ENCODE measurements at regions not wholly inside any gene's neighbourhood (a gene's known extent, or its start where the extent isn't known, plus 50 kb on each side); places are given as distances from the start of the nearest gene placed in this dataset.

DNA sequence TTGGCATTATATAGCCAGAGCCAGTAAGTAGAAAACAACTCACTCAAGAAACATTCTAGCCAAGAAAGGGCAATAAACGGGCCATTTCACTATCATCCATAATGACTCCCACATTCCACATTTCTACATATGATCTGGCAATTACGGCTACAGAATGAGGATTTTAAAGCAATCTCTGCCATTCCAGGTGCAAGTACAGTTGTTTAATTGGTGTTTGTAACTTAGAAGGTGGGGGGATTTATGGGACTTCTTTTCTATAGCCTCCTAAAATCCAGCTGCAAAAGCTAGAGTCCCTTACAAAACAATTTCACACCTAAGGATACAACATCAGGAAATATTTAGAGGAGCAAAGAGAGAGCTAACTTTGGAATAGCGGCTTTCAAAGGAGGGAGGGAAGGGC is 295.4 kb upstream of the RORA start:
- H3K4me1 Mint-ChIP-seq: peaks cover 24% of the 10 kb centered on the region
- TF ChIP-seq, protein P1, sequence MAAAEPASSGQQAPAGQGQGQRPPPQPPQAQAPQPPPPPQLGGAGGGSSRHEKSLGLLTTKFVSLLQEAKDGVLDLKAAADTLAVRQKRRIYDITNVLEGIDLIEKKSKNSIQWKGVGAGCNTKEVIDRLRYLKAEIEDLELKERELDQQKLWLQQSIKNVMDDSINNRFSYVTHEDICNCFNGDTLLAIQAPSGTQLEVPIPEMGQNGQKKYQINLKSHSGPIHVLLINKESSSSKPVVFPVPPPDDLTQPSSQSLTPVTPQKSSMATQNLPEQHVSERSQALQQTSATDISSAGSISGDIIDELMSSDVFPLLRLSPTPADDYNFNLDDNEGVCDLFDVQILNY (CRISPR knock-in tag; IDR thresholded peaks at IDR 0.05): no peak
- TF ChIP-seq ESRRA (CRISPR knock-in tag; IDR thresholded peaks at IDR 0.05; ENCODE audit: borderline replicate concordance): no peak
- TF ChIP-seq, protein P2, sequence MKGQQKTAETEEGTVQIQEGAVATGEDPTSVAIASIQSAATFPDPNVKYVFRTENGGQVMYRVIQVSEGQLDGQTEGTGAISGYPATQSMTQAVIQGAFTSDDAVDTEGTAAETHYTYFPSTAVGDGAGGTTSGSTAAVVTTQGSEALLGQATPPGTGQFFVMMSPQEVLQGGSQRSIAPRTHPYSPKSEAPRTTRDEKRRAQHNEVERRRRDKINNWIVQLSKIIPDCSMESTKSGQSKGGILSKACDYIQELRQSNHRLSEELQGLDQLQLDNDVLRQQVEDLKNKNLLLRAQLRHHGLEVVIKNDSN (CRISPR knock-in tag; IDR thresholded peaks at IDR 0.05): no peak
- no peak for TF ChIP-seq SMAD3 (CRISPR knock-in tag; IDR thresholded peaks at IDR 0.05; ENCODE audit: borderline replicate concordance)
- TF ChIP-seq, protein P3, sequence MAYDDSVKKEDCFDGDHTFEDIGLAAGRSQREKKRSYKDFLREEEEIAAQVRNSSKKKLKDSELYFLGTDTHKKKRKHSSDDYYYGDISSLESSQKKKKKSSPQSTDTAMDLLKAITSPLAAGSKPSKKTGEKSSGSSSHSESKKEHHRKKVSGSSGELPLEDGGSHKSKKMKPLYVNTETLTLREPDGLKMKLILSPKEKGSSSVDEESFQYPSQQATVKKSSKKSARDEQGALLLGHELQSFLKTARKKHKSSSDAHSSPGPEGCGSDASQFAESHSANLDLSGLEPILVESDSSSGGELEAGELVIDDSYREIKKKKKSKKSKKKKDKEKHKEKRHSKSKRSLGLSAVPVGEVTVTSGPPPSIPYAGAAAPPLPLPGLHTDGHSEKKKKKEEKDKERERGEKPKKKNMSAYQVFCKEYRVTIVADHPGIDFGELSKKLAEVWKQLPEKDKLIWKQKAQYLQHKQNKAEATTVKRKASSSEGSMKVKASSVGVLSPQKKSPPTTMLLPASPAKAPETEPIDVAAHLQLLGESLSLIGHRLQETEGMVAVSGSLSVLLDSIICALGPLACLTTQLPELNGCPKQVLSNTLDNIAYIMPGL (CRISPR knock-in tag; IDR thresholded peaks at IDR 0.05): no peak
- no peak for TF ChIP-seq JAZF1 (CRISPR knock-in tag; IDR thresholded peaks at IDR 0.05)
- TF ChIP-seq, protein P4, sequence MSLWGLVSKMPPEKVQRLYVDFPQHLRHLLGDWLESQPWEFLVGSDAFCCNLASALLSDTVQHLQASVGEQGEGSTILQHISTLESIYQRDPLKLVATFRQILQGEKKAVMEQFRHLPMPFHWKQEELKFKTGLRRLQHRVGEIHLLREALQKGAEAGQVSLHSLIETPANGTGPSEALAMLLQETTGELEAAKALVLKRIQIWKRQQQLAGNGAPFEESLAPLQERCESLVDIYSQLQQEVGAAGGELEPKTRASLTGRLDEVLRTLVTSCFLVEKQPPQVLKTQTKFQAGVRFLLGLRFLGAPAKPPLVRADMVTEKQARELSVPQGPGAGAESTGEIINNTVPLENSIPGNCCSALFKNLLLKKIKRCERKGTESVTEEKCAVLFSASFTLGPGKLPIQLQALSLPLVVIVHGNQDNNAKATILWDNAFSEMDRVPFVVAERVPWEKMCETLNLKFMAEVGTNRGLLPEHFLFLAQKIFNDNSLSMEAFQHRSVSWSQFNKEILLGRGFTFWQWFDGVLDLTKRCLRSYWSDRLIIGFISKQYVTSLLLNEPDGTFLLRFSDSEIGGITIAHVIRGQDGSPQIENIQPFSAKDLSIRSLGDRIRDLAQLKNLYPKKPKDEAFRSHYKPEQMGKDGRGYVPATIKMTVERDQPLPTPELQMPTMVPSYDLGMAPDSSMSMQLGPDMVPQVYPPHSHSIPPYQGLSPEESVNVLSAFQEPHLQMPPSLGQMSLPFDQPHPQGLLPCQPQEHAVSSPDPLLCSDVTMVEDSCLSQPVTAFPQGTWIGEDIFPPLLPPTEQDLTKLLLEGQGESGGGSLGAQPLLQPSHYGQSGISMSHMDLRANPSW (CRISPR knock-in tag; conservative IDR thresholded peaks at IDR 0.05; ENCODE audit: low read depth): no peak
- no peak for TF ChIP-seq CBFB (CRISPR knock-in tag; IDR thresholded peaks at IDR 0.05; ENCODE audit: low read depth)
- TF ChIP-seq, protein P5, sequence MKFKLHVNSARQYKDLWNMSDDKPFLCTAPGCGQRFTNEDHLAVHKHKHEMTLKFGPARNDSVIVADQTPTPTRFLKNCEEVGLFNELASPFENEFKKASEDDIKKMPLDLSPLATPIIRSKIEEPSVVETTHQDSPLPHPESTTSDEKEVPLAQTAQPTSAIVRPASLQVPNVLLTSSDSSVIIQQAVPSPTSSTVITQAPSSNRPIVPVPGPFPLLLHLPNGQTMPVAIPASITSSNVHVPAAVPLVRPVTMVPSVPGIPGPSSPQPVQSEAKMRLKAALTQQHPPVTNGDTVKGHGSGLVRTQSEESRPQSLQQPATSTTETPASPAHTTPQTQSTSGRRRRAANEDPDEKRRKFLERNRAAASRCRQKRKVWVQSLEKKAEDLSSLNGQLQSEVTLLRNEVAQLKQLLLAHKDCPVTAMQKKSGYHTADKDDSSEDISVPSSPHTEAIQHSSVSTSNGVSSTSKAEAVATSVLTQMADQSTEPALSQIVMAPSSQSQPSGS (CRISPR knock-in tag; IDR thresholded peaks at IDR 0.05; ENCODE audit: borderline replicate concordance, low read depth): no peak
- TF ChIP-seq ZNF232 (CRISPR knock-in tag; IDR thresholded peaks at IDR 0.05): no peak
- TF ChIP-seq, protein P6, sequence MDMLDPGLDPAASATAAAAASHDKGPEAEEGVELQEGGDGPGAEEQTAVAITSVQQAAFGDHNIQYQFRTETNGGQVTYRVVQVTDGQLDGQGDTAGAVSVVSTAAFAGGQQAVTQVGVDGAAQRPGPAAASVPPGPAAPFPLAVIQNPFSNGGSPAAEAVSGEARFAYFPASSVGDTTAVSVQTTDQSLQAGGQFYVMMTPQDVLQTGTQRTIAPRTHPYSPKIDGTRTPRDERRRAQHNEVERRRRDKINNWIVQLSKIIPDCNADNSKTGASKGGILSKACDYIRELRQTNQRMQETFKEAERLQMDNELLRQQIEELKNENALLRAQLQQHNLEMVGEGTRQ (CRISPR knock-in tag; IDR thresholded peaks at IDR 0.05): no peak
- no peak overlapping the region for H3K4me3 Mint-ChIP-seq
- no peaks in the 10 kb centered on the region for H3K27me3 Mint-ChIP-seq (ENCODE audit: low read depth)
- H3K9me3 Mint-ChIP-seq: no peaks in the 10 kb centered on the region
- no peaks in the 10 kb centered on the region for H3K36me3 Mint-ChIP-seq
- DNase-seq (ENCODE audit: low spot score): no peak
- ChIA-PET POLR2A (no interaction called here), CTCF (interaction anchor here (1.5 kb wide), 1 partner anchor 310 kb away, joined by 3 read pairs; no protein-coding TSS in a partner anchor)
- ATAC-seq: no peak
- H3K27ac Mint-ChIP-seq: no peak overlapping the region

DNA sequence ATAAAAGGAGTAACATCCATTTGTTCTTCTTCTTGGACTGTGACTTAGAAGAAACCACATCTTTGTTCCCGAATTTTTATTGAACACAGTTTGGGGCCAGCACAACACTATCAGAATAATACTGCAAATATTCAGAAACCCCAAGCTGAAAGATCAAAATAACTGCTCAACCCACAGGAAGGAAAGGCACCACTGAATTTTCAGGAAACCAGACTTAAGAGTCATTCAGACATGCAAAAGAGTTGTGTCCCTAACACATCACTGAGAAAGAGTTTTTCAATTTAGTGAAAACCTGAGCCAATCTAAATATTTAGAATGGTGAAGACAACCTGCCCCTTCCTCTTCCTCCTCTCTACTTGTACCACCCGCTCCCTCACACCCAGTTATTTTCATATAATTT is 295.0 kb upstream of the RORA start:
- no peaks in the 10 kb centered on the region for H3K9me3 Mint-ChIP-seq
- no peaks in the 10 kb centered on the region for H3K36me3 Mint-ChIP-seq
- ChIA-PET POLR2A (interaction anchor here (0.7 kb wide), 1 partner anchor 63 kb away, joined by 3 read pairs; no protein-coding TSS in a partner anchor), CTCF (interaction anchor here (1.5 kb wide), 1 partner anchor 310 kb away, joined by 3 read pairs; no protein-coding TSS in a partner anchor)
- no peak overlapping the region for H3K4me3 Mint-ChIP-seq
- no peak overlapping the region for H3K27ac Mint-ChIP-seq
- TF ChIP-seq, protein P7, sequence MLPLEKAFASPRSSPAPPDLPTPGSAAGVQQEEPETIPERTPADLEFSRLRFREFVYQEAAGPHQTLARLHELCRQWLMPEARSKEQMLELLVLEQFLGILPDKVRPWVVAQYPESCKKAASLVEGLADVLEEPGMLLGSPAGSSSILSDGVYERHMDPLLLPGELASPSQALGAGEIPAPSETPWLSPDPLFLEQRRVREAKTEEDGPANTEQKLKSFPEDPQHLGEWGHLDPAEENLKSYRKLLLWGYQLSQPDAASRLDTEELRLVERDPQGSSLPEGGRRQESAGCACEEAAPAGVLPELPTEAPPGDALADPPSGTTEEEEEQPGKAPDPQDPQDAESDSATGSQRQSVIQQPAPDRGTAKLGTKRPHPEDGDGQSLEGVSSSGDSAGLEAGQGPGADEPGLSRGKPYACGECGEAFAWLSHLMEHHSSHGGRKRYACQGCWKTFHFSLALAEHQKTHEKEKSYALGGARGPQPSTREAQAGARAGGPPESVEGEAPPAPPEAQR (CRISPR knock-in tag; IDR thresholded peaks at IDR 0.05): no peak
- no peak for DNase-seq (ENCODE audit: low spot score)
- no peaks in the 10 kb centered on the region for H3K27me3 Mint-ChIP-seq (ENCODE audit: low read depth)
- H3K4me1 Mint-ChIP-seq: peaks cover 27% of the 10 kb centered on the region
- no peak for ATAC-seq

All from WTC11 (cell line).